Lung (tissue), 11 donors: ENCODE measurements at regions not wholly inside any gene's neighbourhood (a gene's known extent, or its start where the extent isn't known, plus 50 kb on each side); places are given as distances from the start of the nearest gene placed in this dataset.

Experiments
- ATAC-seq: fragments of 200-7000 bp; cut with Tn5 transposase; one replicate; pipeline ENCODE4 v1.9.1; 2020; ENCODE audit warnings: moderate number of reproducible peaks; ENCODE audit not compliant: insufficient read depth, low FRiP score
- DNase-seq, 3 donors: peaks; one replicate each; pipeline ENCODE4 v3.0.0-alpha.2; 2013 to 2017
- H3K27ac ChIP-seq, 2 donors: one replicate each; pipeline ENCODE4 v1.5.1; 2013; ENCODE audit warnings: mild to moderate bottlenecking in 2 of 2, moderate library complexity in 2 of 2, control low read depth in 1 of 2, inconsistent platforms in 1 of 2, low read depth in 1 of 2, low read length in 1 of 2
- H3K27me3 ChIP-seq, 3 donors: one replicate each; pipeline ENCODE4 v1.5.1; 2013; ENCODE audit warnings: low read length in 2 of 3; ENCODE audit not compliant: control insufficient read depth in 3 of 3, insufficient read depth in 3 of 3
- H3K36me3 ChIP-seq, 4 donors: one replicate each; pipeline ENCODE4 v1.5.1; 2013; ENCODE audit warnings: low read length in 4 of 4, mild to moderate bottlenecking in 1 of 4, moderate library complexity in 1 of 4; ENCODE audit not compliant: control insufficient read depth in 4 of 4, insufficient read depth in 4 of 4
- H3K4me1 ChIP-seq, 5 donors: one replicate each; pipeline ENCODE4 v1.5.1; 2013; ENCODE audit warnings: low read length in 5 of 5, mild to moderate bottlenecking in 2 of 5, moderate library complexity in 1 of 5; ENCODE audit not compliant: control insufficient read depth in 5 of 5, insufficient read depth in 5 of 5
- H3K4me3 ChIP-seq: one replicate; pipeline ENCODE4 v1.5.1; 2013; ENCODE audit warnings: mild to moderate bottlenecking, control low read depth, moderate library complexity
- H3K9ac ChIP-seq, 2 donors: one replicate each; pipeline ENCODE4 v1.5.1; 2013; ENCODE audit warnings: low read length in 2 of 2, control low read depth in 1 of 2; ENCODE audit not compliant: insufficient read depth in 1 of 2
- H3K9me3 ChIP-seq, 4 donors: one replicate each; pipeline ENCODE4 v1.5.1; 2013; ENCODE audit warnings: low read length in 3 of 4, mild to moderate bottlenecking in 1 of 4, moderate library complexity in 1 of 4; ENCODE audit not compliant: control insufficient read depth in 4 of 4, insufficient read depth in 3 of 4
- WGBS, 2 donors: extraction: QIAGEN DNeasy Blood & Tissue Kit; methylation state at CpG; one replicate each; pipeline ENCODE4 v1.1.7; 2013; 5-methylcytosine and 5-hydroxymethylcytosine counted together
- TF ChIP-seq, protein P1 (sequence below): IDR thresholded peaks from 2 replicates; pipeline ENCODE4 v1.5.1; 2012; ENCODE audit warnings: mild to moderate bottlenecking; ENCODE audit errors: control extremely low read depth, extremely low read depth
- donor health status: control.
- donor health status: control.
- donor health status: Bipolar disorder and iron deficiency.
- donor health status: healthy.
- donor health status: DM: yes; HTN: yes; CAD: no.

GRCh38 chr7:136034132-136034531, 57.0 kb upstream of the MTPN start:
- no peak overlapping the region for H3K9ac ChIP-seq
- H3K27ac ChIP-seq = peak overlapping the region in 1 of 2 donors; percentile 91
- DNase-seq = no peak
- TF ChIP-seq, protein P1, sequence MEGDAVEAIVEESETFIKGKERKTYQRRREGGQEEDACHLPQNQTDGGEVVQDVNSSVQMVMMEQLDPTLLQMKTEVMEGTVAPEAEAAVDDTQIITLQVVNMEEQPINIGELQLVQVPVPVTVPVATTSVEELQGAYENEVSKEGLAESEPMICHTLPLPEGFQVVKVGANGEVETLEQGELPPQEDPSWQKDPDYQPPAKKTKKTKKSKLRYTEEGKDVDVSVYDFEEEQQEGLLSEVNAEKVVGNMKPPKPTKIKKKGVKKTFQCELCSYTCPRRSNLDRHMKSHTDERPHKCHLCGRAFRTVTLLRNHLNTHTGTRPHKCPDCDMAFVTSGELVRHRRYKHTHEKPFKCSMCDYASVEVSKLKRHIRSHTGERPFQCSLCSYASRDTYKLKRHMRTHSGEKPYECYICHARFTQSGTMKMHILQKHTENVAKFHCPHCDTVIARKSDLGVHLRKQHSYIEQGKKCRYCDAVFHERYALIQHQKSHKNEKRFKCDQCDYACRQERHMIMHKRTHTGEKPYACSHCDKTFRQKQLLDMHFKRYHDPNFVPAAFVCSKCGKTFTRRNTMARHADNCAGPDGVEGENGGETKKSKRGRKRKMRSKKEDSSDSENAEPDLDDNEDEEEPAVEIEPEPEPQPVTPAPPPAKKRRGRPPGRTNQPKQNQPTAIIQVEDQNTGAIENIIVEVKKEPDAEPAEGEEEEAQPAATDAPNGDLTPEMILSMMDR = no peak
- H3K4me1 ChIP-seq = peaks cover 0 to 8% (median 0%) of the 10 kb centered on the region in 5 donors
- H3K4me3 ChIP-seq = no peak overlapping the region
- H3K27me3 ChIP-seq = no peaks in the 10 kb centered on the region
- no peaks in the 10 kb centered on the region for H3K9me3 ChIP-seq
- H3K36me3 ChIP-seq = no peaks in the 10 kb centered on the region
- WGBS, 2 donors = 83 to 95% methylated on average over 3 of the region's 3 CpGs
- no peak for ATAC-seq

DNA sequence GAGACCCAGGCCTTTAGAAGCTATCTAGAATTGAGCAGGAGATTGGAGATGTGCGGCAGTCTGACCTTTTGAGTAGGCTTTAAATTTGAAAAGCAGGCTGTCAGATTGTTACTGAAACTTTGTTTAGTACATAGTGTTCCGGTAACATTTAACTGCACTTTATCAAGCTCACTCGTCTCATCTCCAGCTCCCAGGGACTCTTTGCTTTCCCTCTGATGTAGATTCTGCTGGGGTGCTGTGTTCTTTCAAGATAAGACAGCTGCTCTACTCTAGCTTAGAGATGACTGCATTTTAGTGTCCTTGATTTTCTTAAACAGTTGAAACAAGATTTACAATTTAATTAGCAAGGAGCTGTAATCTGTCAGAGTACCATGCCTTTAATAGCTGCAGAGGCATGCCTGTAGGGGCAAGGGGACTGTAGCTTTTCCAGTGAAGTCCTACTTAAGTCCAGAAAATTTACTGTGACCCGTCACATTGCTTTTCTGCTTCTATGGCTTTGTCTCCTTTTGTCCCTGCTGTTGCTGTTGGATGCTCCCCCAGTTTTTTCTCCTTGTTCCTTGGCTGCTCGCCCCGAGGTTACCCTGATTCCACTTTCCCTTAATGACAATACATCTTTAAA, 56.4 kb upstream of the MTPN start:
- no peak for ATAC-seq
- peak overlapping the region in 1 of 2 donors; percentile 91 for H3K27ac ChIP-seq
- H3K4me1 ChIP-seq = peaks cover 0 to 8% (median 0%) of the 10 kb centered on the region in 5 donors
- H3K9me3 ChIP-seq = no peaks in the 10 kb centered on the region
- peak in 1 of 3 donors; percentile 14 for DNase-seq
- H3K36me3 ChIP-seq = no peaks in the 10 kb centered on the region
- WGBS, 2 donors = 76% methylated on average over 6 of the region's 6 CpGs
- H3K27me3 ChIP-seq = no peaks in the 10 kb centered on the region
- H3K4me3 ChIP-seq = no peak overlapping the region
- H3K9ac ChIP-seq = no peak overlapping the region
- TF ChIP-seq, protein P1 = no peak

- Histone ChIP-seq H3K27ac (no peak overlapping the region), H3K4me1 (peaks cover 0 to 8% (median 0%) of the 10 kb centered on the region in 5 donors), H3K9ac (no peak overlapping the region), H3K27me3 (no peaks in the 10 kb centered on the region), H3K36me3 (no peaks in the 10 kb centered on the region), H3K4me3 (no peak overlapping the region), H3K9me3 (no peaks in the 10 kb centered on the region)
- 85 to 90% methylated on average over 4 of the region's 4 CpGs for WGBS, 2 donors
- DNase-seq = no peak
- TF ChIP-seq, protein P1 = no peak
- no peak for ATAC-seq
Observed at GRCh38 chr7:136030867-136031318, 53.7 kb upstream of the MTPN start.

DNA sequence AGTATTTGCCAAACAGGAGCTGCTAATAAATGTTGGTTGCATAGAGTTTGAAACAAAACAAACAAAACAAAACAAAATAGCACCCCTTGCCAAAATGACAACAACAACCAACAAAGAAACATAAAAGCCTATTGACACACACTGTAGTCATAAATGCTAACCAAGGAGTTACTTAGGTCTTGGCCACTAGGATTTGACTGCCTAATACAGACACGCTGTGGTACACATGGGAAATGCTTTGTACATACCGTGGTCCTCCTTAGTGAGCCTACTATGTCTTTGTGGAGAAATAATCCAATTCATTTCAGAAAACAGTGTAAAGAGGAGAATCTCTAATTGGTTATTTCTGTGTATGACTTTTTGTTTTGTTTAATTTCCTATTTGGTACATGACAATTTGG, 53.2 kb upstream of the MTPN start:
- ATAC-seq = no peak
- Histone ChIP-seq H3K27ac (no peak overlapping the region), H3K27me3 (no peaks in the 10 kb centered on the region), H3K9ac (no peak overlapping the region), H3K36me3 (no peaks in the 10 kb centered on the region), H3K9me3 (no peaks in the 10 kb centered on the region), H3K4me3 (no peak overlapping the region), H3K4me1 (peaks cover 0 to 7% (median 0%) of the 10 kb centered on the region in 5 donors)
- TF ChIP-seq, protein P1 = no peak
- 93% methylated on average over 2 of the region's 2 CpGs for WGBS, 2 donors
- DNase-seq = no peak
